ENCODE measurements at regions not wholly inside any gene's neighbourhood (a gene's known extent, or its start where the extent isn't known, plus 50 kb on each side); places are given as distances from the start of the nearest gene placed in this dataset.

GRCh38 chr10:85510682-85511081 is 855.9 kb downstream of the GRID1 start:
- H3K4me1 ChIP-seq (ENCODE audit: control insufficient read depth, insufficient read depth, low read length) = no peaks in the 10 kb centered on the region
- H3K9ac ChIP-seq (ENCODE audit: low read depth, low read length) = no peak overlapping the region
- H3K4me2 ChIP-seq (ENCODE audit: low read length) = no peak overlapping the region
- H3K4me3 ChIP-seq (ENCODE audit: low read length) = no peak overlapping the region
- no peaks in the 10 kb centered on the region for H3K27me3 ChIP-seq (ENCODE audit: control insufficient read depth, insufficient read depth, low read length)
- no peaks in the 10 kb centered on the region for H3K9me3 ChIP-seq (replicated peaks; ENCODE audit: low read length)
- H3K36me3 ChIP-seq (ENCODE audit: insufficient read depth, low read length) = no peaks in the 10 kb centered on the region

- no peaks in the 10 kb centered on the region for H3K9me3 ChIP-seq (replicated peaks; ENCODE audit: low read length)
- H3K4me3 ChIP-seq (ENCODE audit: low read length) = no peak overlapping the region
- no peak overlapping the region for H3K4me2 ChIP-seq (ENCODE audit: low read length)
- H3K9ac ChIP-seq (ENCODE audit: low read depth, low read length) = no peak overlapping the region
- H3K27me3 ChIP-seq (ENCODE audit: control insufficient read depth, insufficient read depth, low read length) = no peaks in the 10 kb centered on the region
- H3K4me1 ChIP-seq (ENCODE audit: control insufficient read depth, insufficient read depth, low read length) = no peaks in the 10 kb centered on the region
- no peaks in the 10 kb centered on the region for H3K36me3 ChIP-seq (ENCODE audit: insufficient read depth, low read length)
Measured at GRCh38 chr10:85513436-85513835, 853.2 kb downstream of the GRID1 start.

GRCh38 chr10:85515316-85515715 is 851.3 kb downstream of the GRID1 start:
- H3K4me2 ChIP-seq (ENCODE audit: low read length) = no peak overlapping the region
- no peaks in the 10 kb centered on the region for H3K27me3 ChIP-seq (ENCODE audit: control insufficient read depth, insufficient read depth, low read length)
- H3K9ac ChIP-seq (ENCODE audit: low read depth, low read length) = no peak overlapping the region
- H3K9me3 ChIP-seq (replicated peaks; ENCODE audit: low read length) = no peaks in the 10 kb centered on the region
- H3K4me3 ChIP-seq (ENCODE audit: low read length) = no peak overlapping the region
- H3K4me1 ChIP-seq (ENCODE audit: control insufficient read depth, insufficient read depth, low read length) = no peaks in the 10 kb centered on the region
- no peaks in the 10 kb centered on the region for H3K36me3 ChIP-seq (ENCODE audit: insufficient read depth, low read length)

- Histone ChIP-seq H3K27me3 (ENCODE audit: control insufficient read depth, insufficient read depth, low read length) (no peaks in the 10 kb centered on the region), H3K9ac (ENCODE audit: low read depth, low read length) (no peak overlapping the region), H3K36me3 (ENCODE audit: insufficient read depth, low read length) (no peaks in the 10 kb centered on the region), H3K4me1 (ENCODE audit: control insufficient read depth, insufficient read depth, low read length) (no peaks in the 10 kb centered on the region), H3K4me2 (ENCODE audit: low read length) (no peak overlapping the region), H3K9me3 (replicated peaks; ENCODE audit: low read length) (peaks cover 4% of the 10 kb centered on the region), H3K4me3 (ENCODE audit: low read length) (no peak overlapping the region)
Measured at GRCh38 chr10:85524001-85524666, 842.5 kb downstream of the GRID1 start.

DNA sequence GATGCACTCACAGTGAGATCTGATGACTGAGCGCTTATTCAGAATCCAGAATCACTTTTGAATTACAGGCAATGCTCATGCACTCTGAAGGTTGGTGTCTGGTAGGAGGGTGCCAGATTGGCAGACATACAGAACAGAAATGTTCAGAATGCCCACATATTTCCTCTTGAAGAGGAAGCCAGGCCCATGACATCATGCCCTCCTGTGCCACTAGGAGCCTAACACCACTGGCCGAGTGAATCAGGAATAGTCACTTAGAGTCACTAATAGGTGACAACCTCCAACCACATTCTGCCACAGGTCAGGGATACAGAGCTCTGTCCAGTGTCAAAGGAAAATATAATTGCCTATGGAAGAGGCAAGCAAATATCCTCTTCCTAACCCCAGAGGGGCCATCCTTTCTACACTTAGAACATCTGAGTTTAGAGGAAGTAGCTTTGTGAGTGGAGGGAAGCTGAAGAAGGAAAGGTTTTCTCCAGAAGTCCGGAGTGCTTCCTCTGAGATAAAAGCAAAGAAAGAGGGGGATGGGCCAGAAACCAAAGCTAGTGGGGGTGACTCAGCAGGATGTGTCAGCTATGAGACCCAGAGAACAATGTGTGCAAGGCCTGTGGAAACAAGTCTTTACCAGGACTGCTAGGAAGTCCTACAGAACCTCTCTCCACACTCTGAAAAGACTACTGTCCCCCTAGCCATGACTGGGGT is 838.8 kb downstream of the GRID1 start:
- no peaks in the 10 kb centered on the region for H3K36me3 ChIP-seq (ENCODE audit: insufficient read depth, low read length)
- H3K27me3 ChIP-seq (ENCODE audit: control insufficient read depth, insufficient read depth, low read length) = no peaks in the 10 kb centered on the region
- no peak overlapping the region for H3K4me3 ChIP-seq (ENCODE audit: low read length)
- no peak overlapping the region for H3K4me2 ChIP-seq (ENCODE audit: low read length)
- no peaks in the 10 kb centered on the region for H3K4me1 ChIP-seq (ENCODE audit: control insufficient read depth, insufficient read depth, low read length)
- peaks cover 4% of the 10 kb centered on the region for H3K9me3 ChIP-seq (replicated peaks; ENCODE audit: low read length)
- H3K9ac ChIP-seq (ENCODE audit: low read depth, low read length) = no peak overlapping the region

DNA sequence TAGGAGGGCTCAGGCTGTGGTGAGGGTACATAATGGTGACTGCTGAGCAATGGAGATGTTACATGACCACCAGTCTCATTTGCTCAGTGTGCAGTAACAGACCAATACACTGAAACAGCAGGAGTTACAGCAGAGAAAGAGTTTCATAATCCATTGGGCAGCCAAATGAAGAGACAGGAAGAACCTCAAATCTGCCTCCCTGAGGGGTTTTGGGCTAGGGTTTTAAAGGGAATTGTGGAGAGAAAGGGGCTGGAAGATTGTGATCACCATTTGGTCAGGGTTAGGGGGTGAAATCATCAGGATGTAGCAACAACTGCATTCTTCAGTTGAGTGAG is 838.3 kb downstream of the GRID1 start:
- no peaks in the 10 kb centered on the region for H3K4me1 ChIP-seq (ENCODE audit: control insufficient read depth, insufficient read depth, low read length)
- H3K9ac ChIP-seq (ENCODE audit: low read depth, low read length) = no peak overlapping the region
- no peak overlapping the region for H3K4me2 ChIP-seq (ENCODE audit: low read length)
- no peaks in the 10 kb centered on the region for H3K27me3 ChIP-seq (ENCODE audit: control insufficient read depth, insufficient read depth, low read length)
- H3K36me3 ChIP-seq (ENCODE audit: insufficient read depth, low read length) = no peaks in the 10 kb centered on the region
- no peak overlapping the region for H3K4me3 ChIP-seq (ENCODE audit: low read length)
- H3K9me3 ChIP-seq (replicated peaks; ENCODE audit: low read length) = peaks cover 4% of the 10 kb centered on the region

DNA sequence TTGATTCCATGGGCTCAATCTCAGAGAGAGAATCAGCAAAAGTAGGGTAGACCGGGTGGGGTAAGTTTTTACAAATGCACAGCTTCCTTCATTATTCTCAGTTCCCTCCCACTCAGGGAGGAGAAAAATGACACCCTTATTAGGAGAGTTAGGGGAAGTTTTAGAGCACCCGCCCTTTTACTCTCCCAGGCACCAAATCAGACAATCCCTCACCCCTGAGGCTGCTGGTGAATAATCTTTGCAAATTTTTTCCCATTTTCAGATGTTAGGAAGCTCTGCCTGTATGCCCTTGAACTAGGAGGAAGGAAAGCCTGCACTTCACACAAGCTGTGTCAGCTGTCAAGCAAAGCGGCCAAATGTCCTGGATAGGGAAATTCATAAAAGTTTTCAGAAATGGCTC is 834.9 kb downstream of the GRID1 start:
- H3K9me3 ChIP-seq (replicated peaks; ENCODE audit: low read length) = peaks cover 4% of the 10 kb centered on the region
- no peaks in the 10 kb centered on the region for H3K36me3 ChIP-seq (ENCODE audit: insufficient read depth, low read length)
- no peak overlapping the region for H3K4me2 ChIP-seq (ENCODE audit: low read length)
- H3K4me1 ChIP-seq (ENCODE audit: control insufficient read depth, insufficient read depth, low read length) = no peaks in the 10 kb centered on the region
- H3K9ac ChIP-seq (ENCODE audit: low read depth, low read length) = no peak overlapping the region
- H3K27me3 ChIP-seq (ENCODE audit: control insufficient read depth, insufficient read depth, low read length) = no peaks in the 10 kb centered on the region
- H3K4me3 ChIP-seq (ENCODE audit: low read length) = no peak overlapping the region

- Histone ChIP-seq H3K4me1 (ENCODE audit: control insufficient read depth, insufficient read depth, low read length) (no peaks in the 10 kb centered on the region), H3K4me2 (ENCODE audit: low read length) (no peak overlapping the region), H3K9me3 (replicated peaks; ENCODE audit: low read length) (peaks cover 4% of the 10 kb centered on the region), H3K36me3 (ENCODE audit: insufficient read depth, low read length) (no peaks in the 10 kb centered on the region), H3K27me3 (ENCODE audit: control insufficient read depth, insufficient read depth, low read length) (no peaks in the 10 kb centered on the region), H3K4me3 (ENCODE audit: low read length) (no peak overlapping the region), H3K9ac (ENCODE audit: low read depth, low read length) (no peak overlapping the region)
Measured at GRCh38 chr10:85532773-85533172, 833.8 kb downstream of the GRID1 start.

- H3K4me3 ChIP-seq (ENCODE audit: low read length) = no peak overlapping the region
- no peaks in the 10 kb centered on the region for H3K9me3 ChIP-seq (replicated peaks; ENCODE audit: low read length)
- H3K4me2 ChIP-seq (ENCODE audit: low read length) = no peak overlapping the region
Measured at GRCh38 chr10:85535926-85536325, 830.7 kb downstream of the GRID1 start.

DNA sequence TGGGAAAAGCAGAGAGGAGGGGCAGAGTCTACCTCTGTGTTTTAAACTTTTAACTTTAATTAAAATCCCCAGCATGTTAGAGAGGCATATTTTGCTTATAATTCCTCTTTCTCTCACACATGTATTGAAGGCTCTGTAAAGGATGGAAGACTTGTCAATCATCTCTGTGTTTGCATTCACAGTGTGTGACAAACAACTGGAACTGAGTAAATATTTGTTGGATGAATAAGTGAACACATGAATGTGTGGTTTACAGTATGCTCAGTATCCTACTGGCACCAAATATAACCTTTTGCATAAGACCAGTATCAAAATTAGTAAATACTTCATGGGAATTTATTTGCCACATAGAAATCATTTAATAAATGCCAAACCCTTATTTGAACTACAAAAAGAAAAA is 829.0 kb downstream of the GRID1 start:
- H3K9ac ChIP-seq (ENCODE audit: low read depth, low read length) = no peak overlapping the region
- peaks cover 5% of the 10 kb centered on the region for H3K9me3 ChIP-seq (replicated peaks; ENCODE audit: low read length)
- H3K4me3 ChIP-seq (ENCODE audit: low read length) = no peak overlapping the region
- H3K4me2 ChIP-seq (ENCODE audit: low read length) = no peak overlapping the region
- no peaks in the 10 kb centered on the region for H3K27me3 ChIP-seq (ENCODE audit: control insufficient read depth, insufficient read depth, low read length)
- H3K36me3 ChIP-seq (ENCODE audit: insufficient read depth, low read length) = no peaks in the 10 kb centered on the region
- H3K4me1 ChIP-seq (ENCODE audit: control insufficient read depth, insufficient read depth, low read length) = no peaks in the 10 kb centered on the region

More at GRCh38 chr10:85535926-85536325, 830.7 kb downstream of the GRID1 start:
- no peak overlapping the region for H3K9ac ChIP-seq (ENCODE audit: low read depth, low read length)
- H3K36me3 ChIP-seq (ENCODE audit: insufficient read depth, low read length) = no peaks in the 10 kb centered on the region
- no peaks in the 10 kb centered on the region for H3K4me1 ChIP-seq (ENCODE audit: control insufficient read depth, insufficient read depth, low read length)
- no peaks in the 10 kb centered on the region for H3K27me3 ChIP-seq (ENCODE audit: control insufficient read depth, insufficient read depth, low read length)

DNA sequence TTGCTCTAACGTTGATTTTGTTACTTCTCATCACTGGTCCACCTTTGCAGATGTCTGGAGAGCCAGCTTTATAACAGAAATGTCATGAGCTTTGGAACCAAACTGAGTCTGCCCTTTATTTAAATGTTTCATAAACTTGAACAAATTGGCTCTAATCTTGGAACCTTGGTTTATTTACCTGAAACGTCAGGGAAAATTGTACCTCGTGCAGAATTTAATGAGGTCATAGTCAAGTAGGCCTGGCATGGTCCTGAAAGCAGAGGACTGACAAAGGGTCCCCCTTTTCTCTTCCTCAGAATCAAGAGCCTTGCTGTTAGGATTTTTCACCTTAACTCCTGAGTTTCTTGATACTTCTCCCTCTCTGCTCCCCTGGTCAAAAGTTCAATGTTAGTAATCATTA is 828.0 kb downstream of the GRID1 start:
- Histone ChIP-seq H3K27me3 (ENCODE audit: control insufficient read depth, insufficient read depth, low read length) (no peaks in the 10 kb centered on the region), H3K9ac (ENCODE audit: low read depth, low read length) (no peak overlapping the region), H3K4me2 (ENCODE audit: low read length) (no peak overlapping the region)

GRCh38 chr10:85542152-85542551 is 824.4 kb downstream of the GRID1 start:
- Histone ChIP-seq H3K36me3 (ENCODE audit: insufficient read depth, low read length) (no peaks in the 10 kb centered on the region), H3K9ac (ENCODE audit: low read depth, low read length) (no peak overlapping the region), H3K4me2 (ENCODE audit: low read length) (no peak overlapping the region), H3K27me3 (ENCODE audit: control insufficient read depth, insufficient read depth, low read length) (no peaks in the 10 kb centered on the region), H3K4me1 (ENCODE audit: control insufficient read depth, insufficient read depth, low read length) (no peaks in the 10 kb centered on the region), H3K9me3 (replicated peaks; ENCODE audit: low read length) (peaks cover 5% of the 10 kb centered on the region), H3K4me3 (ENCODE audit: low read length) (no peak overlapping the region)

More for the DNA sequence above, 828.0 kb downstream of the GRID1 start:
- Histone ChIP-seq H3K36me3 (ENCODE audit: insufficient read depth, low read length) (no peaks in the 10 kb centered on the region), H3K9me3 (replicated peaks; ENCODE audit: low read length) (peaks cover 5% of the 10 kb centered on the region), H3K4me1 (ENCODE audit: control insufficient read depth, insufficient read depth, low read length) (no peaks in the 10 kb centered on the region), H3K4me3 (ENCODE audit: low read length) (no peak overlapping the region)
